DOHH2 (cell line): ENCODE measurements at regions not wholly inside any gene's neighbourhood (a gene's known extent, or its start where the extent isn't known, plus 50 kb on each side); places are given as distances from the start of the nearest gene placed in this dataset.

Source experiments
- H3F3A ChIP-seq: fragments of 200-600 bp; sonication (generic), shearing (Covaris generic); 2 replicates; pipeline ENCODE4 v1.6.0; 2016; ENCODE audit warnings: antibody characterized with exemption, mild to moderate bottlenecking; ENCODE audit not compliant: control insufficient read depth, insufficient read depth
- H3K27ac ChIP-seq: fragments of 200-600 bp; sonication (generic); 2 replicates; pipeline ENCODE4 v1.5.1; 2014; ENCODE audit warnings: low read depth, mild to moderate bottlenecking, low read length, moderate library complexity
- H3K27me3 ChIP-seq: fragments of 200-600 bp; sonication (generic); 2 replicates; pipeline ENCODE4 v1.6.1; 2014; ENCODE audit warnings: mild to moderate bottlenecking, low read length, mixed read lengths; ENCODE audit not compliant: control insufficient read depth
- H3K36me3 ChIP-seq: fragments of 200-600 bp; sonication (generic); 2 replicates; pipeline ENCODE4 v1.6.1; 2014; ENCODE audit warnings: mild to moderate bottlenecking, low read length, moderate library complexity, mixed read lengths; ENCODE audit not compliant: control insufficient read depth
- H3K4me1 ChIP-seq: fragments of 200-600 bp; sonication (generic); 2 replicates; pipeline ENCODE4 v1.6.1; 2014; ENCODE audit warnings: mild to moderate bottlenecking, low read length, mixed read lengths; ENCODE audit not compliant: control insufficient read depth
- H3K4me2 ChIP-seq: fragments of 200-600 bp; sonication (generic); 2 replicates; pipeline ENCODE4 v1.6.0; 2014; ENCODE audit warnings: mild to moderate bottlenecking, low read length, moderate library complexity
- H3K4me3 ChIP-seq: fragments of 200-600 bp; sonication (generic); 2 replicates; pipeline ENCODE4 v1.5.1; 2014; ENCODE audit warnings: mild to moderate bottlenecking, low read length, mixed read lengths
- H3K79me2 ChIP-seq: fragments of 200-600 bp; sonication (generic); 2 replicates; pipeline ENCODE4 v1.6.1; 2014; ENCODE audit warnings: mild to moderate bottlenecking, low read length, mixed read lengths; ENCODE audit not compliant: control insufficient read depth
- H3K9me2 ChIP-seq: fragments of 200-600 bp; sonication (generic); replicated peaks from 2 replicates; pipeline ENCODE4 v1.6.1; 2014; ENCODE audit warnings: mild to moderate bottlenecking, low read length, mixed read lengths; ENCODE audit not compliant: control insufficient read depth
- H3K9me3 ChIP-seq: fragments of 200-600 bp; sonication (generic); 2 replicates; pipeline ENCODE4 v1.6.1; 2014; ENCODE audit warnings: antibody characterized with exemption, low read length, mixed read lengths; ENCODE audit not compliant: control insufficient read depth, insufficient read depth
- H4K20me1 ChIP-seq: fragments of 200-600 bp; sonication (generic); 2 replicates; pipeline ENCODE4 v1.6.0; 2014; ENCODE audit warnings: low read depth, mild to moderate bottlenecking, antibody characterized with exemption, low read length, moderate library complexity; ENCODE audit not compliant: control insufficient read depth, insufficient read depth
- EZH2phosphoT487 ChIP-seq: fragments of 200-600 bp; sonication (generic); IDR thresholded peaks from 2 replicates; pipeline ENCODE4 v1.6.1; 2017; ENCODE audit warnings: borderline replicate concordance, mild to moderate bottlenecking, antibody characterized with exemption, low read length, moderate library complexity, mixed read lengths
- TF ChIP-seq, protein P1 (sequence below): fragments of 200-600 bp; sonication (generic); IDR thresholded peaks from one replicate; pipeline ENCODE4 v1.5.1; 2014; ENCODE audit warnings: antibody characterized with exemption, mild to moderate bottlenecking, low read depth, low read length; ENCODE audit not compliant: poor library complexity, severe bottlenecking

DNA sequence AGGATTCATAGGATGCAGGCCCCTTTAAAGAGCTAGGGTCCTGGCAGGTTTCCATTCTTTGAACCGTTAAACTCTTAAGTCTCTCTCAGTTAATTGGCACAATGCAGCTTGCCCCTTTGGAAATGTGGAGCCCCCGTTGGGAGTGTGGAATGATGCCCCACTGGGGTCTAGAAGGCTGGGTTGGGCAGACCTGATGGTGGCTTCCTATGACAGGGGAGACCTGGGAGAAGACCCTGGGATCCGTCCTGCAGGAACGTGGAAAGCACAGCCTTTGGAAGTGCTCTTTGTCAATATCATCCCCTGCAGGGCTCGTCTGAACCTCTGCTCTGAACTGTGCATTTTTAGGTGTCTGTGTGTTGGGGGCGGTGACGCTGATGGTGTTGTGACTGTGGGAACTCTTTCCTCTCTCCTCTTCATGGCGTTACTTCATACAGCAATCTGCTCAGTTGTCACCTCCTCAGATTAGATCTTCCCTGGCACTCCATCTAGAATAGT is 190.6 kb downstream of the MYCN start:
- no peak overlapping the region for H3K4me2 ChIP-seq
- H3F3A ChIP-seq, result no peaks in the 10 kb centered on the region
- no peaks in the 10 kb centered on the region for H3K9me3 ChIP-seq
- TF ChIP-seq, protein P1, sequence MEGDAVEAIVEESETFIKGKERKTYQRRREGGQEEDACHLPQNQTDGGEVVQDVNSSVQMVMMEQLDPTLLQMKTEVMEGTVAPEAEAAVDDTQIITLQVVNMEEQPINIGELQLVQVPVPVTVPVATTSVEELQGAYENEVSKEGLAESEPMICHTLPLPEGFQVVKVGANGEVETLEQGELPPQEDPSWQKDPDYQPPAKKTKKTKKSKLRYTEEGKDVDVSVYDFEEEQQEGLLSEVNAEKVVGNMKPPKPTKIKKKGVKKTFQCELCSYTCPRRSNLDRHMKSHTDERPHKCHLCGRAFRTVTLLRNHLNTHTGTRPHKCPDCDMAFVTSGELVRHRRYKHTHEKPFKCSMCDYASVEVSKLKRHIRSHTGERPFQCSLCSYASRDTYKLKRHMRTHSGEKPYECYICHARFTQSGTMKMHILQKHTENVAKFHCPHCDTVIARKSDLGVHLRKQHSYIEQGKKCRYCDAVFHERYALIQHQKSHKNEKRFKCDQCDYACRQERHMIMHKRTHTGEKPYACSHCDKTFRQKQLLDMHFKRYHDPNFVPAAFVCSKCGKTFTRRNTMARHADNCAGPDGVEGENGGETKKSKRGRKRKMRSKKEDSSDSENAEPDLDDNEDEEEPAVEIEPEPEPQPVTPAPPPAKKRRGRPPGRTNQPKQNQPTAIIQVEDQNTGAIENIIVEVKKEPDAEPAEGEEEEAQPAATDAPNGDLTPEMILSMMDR, result no peak
- TF ChIP-seq EZH2phosphoT487, result no peak
- H3K4me3 ChIP-seq, result no peak overlapping the region
- H3K27me3 ChIP-seq, result no peaks in the 10 kb centered on the region
- H3K4me1 ChIP-seq, result no peaks in the 10 kb centered on the region
- H3K79me2 ChIP-seq, result no peaks in the 10 kb centered on the region
- no peaks in the 10 kb centered on the region for H3K9me2 ChIP-seq
- H3K27ac ChIP-seq, result no peak overlapping the region
- no peaks in the 10 kb centered on the region for H3K36me3 ChIP-seq
- no peaks in the 10 kb centered on the region for H4K20me1 ChIP-seq

DNA sequence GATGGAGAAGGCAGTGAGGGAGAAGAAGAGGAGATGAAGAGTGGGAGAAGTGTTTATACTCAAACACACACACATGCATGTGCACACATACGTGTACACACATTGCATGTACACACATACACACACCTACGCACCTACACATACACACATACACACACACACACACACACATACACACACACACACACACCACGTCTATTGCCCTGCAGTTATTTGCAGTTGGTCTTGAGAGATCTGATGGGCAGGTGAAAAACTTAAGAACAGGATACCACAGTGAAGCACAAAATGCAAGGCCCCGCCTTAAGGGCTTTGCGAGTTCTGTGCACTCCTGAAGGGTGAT is 190.2 kb downstream of the MYCN start:
- no peak overlapping the region for H3K27ac ChIP-seq
- no peaks in the 10 kb centered on the region for H3K9me2 ChIP-seq
- no peaks in the 10 kb centered on the region for H3K9me3 ChIP-seq
- no peaks in the 10 kb centered on the region for H3K79me2 ChIP-seq
- no peak overlapping the region for H3K4me3 ChIP-seq
- no peak overlapping the region for H3K4me2 ChIP-seq
- H3K27me3 ChIP-seq, result no peaks in the 10 kb centered on the region
- H4K20me1 ChIP-seq, result no peaks in the 10 kb centered on the region
- H3K36me3 ChIP-seq, result no peaks in the 10 kb centered on the region
- no peaks in the 10 kb centered on the region for H3K4me1 ChIP-seq
- no peak for TF ChIP-seq EZH2phosphoT487
- TF ChIP-seq, protein P1, result no peak
- no peaks in the 10 kb centered on the region for H3F3A ChIP-seq

DNA sequence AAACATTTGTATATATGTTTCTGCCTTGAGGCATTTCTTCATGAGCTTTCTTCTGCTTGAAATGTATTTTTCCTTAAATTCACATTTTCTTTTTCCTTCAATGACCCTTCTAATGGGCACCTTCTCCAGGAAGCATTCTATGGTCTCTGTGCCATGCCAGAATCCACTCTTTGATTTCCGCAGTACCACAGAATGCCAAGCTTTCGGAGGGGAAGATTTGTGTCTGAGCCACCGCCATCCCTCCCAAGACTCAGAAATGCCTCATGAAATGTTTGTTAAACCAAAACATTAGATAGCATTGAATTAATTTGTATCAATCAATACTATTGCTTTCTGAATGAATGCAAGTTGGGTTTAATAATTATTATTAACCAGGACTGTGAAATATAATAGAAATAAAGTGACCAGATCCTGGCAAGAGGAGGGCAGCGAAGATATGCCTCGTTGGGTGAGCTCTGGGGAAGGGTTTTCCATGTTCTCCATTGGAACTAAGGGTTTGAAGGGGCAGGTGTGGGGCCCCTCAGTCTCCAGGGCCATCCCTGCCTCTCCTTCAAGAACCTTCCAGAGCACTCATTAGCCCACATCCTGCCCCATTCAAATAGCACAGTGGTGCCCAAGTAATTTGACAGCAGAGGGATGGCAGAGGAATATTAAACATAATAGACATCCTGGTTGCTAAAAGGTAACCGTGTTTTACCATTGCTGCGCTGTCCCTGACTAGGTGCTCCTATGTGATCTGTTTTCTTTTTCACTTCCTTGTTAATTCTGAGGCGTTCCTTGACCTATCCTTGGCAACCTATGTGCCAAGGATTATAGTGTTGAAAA is 189.6 kb downstream of the MYCN start:
- H4K20me1 ChIP-seq, result no peaks in the 10 kb centered on the region
- H3K4me3 ChIP-seq, result no peak overlapping the region
- H3K27me3 ChIP-seq, result no peaks in the 10 kb centered on the region
- no peaks in the 10 kb centered on the region for H3F3A ChIP-seq
- H3K4me1 ChIP-seq, result no peaks in the 10 kb centered on the region
- H3K27ac ChIP-seq, result no peak overlapping the region
- H3K36me3 ChIP-seq, result no peaks in the 10 kb centered on the region
- no peaks in the 10 kb centered on the region for H3K9me2 ChIP-seq
- TF ChIP-seq, protein P1, result no peak
- no peak for TF ChIP-seq EZH2phosphoT487
- no peaks in the 10 kb centered on the region for H3K79me2 ChIP-seq
- no peak overlapping the region for H3K4me2 ChIP-seq
- no peaks in the 10 kb centered on the region for H3K9me3 ChIP-seq
